Naive B cell (primary cell): ENCODE measurements at regions not wholly inside any gene's neighbourhood (a gene's known extent, or its start where the extent isn't known, plus 50 kb on each side); places are given as distances from the start of the nearest gene placed in this dataset.

ENCODE experiments used
- ATAC-seq, 2 donors: fragments of 150-1000 bp; cut with Tn5 transposase; 2 replicates each; pipeline ENCODE4 v1.10.0; 2021; ENCODE audit warnings: low read depth in 2 of 2, mild to moderate bottlenecking in 2 of 2, moderate library complexity in 2 of 2
- DNase-seq: peaks from one replicate; pipeline ENCODE4 v3.0.0; 2022
- H3K27ac Mint-ChIP-seq, 6 donors: one replicate each; pipeline ENCODE4 v1.8.0; 2020 to 2022; ENCODE audit warnings: mild to moderate bottlenecking in 6 of 6, mixed read lengths in 6 of 6, moderate library complexity in 5 of 6, inconsistent platforms in 2 of 6
- H3K27me3 Mint-ChIP-seq, 3 donors: one replicate each; pipeline ENCODE4 v1.8.0; 2021 to 2022; ENCODE audit warnings: mixed read lengths in 3 of 3, mild to moderate bottlenecking in 1 of 3
- H3K36me3 Mint-ChIP-seq, 2 donors: one replicate each; pipeline ENCODE4 v1.8.0; 2020 to 2022; ENCODE audit warnings: mixed read lengths in 2 of 2, inconsistent platforms in 1 of 2, mild to moderate bottlenecking in 1 of 2
- H3K4me1 Mint-ChIP-seq, 3 donors: one replicate each; pipeline ENCODE4 v1.8.0; 2020 to 2022; ENCODE audit warnings: mixed read lengths in 3 of 3, inconsistent platforms in 1 of 3, mild to moderate bottlenecking in 1 of 3, moderate library complexity in 1 of 3
- H3K4me3 Mint-ChIP-seq, 8 donors: one replicate each; pipeline ENCODE4 v1.8.0; 2020 to 2022; ENCODE audit warnings: mild to moderate bottlenecking in 8 of 8, mixed read lengths in 8 of 8, moderate library complexity in 8 of 8, inconsistent platforms in 2 of 8
- H3K9me3 Mint-ChIP-seq, 7 donors: one replicate each; pipeline ENCODE4 v1.8.0; 2020 to 2022; ENCODE audit warnings: mixed read lengths in 7 of 7, mild to moderate bottlenecking in 5 of 7, inconsistent platforms in 2 of 7, moderate library complexity in 1 of 7

DNA sequence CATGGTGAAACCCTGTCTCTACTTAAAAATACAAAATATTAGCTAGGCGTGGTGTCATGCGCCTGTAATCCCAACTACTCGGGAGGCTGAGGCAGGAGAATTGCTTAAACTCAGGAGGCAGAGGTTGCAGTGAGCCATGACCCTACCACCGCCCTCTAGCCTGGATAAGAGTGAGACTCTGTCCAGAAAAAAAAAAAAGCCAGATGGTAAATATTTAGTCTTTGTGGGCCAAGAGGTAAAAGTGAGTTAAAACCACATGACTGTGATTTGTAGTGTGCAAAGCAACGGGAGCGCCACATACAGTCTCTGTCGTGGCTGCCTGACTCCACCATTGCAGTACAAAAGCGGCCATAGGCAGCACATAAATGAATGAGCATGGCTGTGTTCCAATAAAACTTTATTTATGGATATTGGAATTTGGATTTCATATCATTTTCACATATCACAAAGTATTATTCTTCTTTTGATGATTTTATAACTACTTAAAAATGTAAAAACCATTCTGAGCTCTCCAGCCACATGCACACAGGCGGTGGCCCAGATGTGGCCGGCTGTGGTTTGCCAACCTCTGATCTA, 51.8 kb upstream of the CASZ1 start:
- Mint-ChIP-seq H3K4me1 (no peaks in the 10 kb centered on the region), H3K27ac (no peak overlapping the region), H3K27me3 (peaks cover 9 to 38% (median 25%) of the 10 kb centered on the region in 3 donors), H3K9me3 (peaks cover 5 to 31% (median 15%) of the 10 kb centered on the region in 7 donors), H3K36me3 (peaks cover 0 to 10% of the 10 kb centered on the region in 2 donors), H3K4me3 (no peak overlapping the region)
- no peak for DNase-seq
- no peak for ATAC-seq

DNA sequence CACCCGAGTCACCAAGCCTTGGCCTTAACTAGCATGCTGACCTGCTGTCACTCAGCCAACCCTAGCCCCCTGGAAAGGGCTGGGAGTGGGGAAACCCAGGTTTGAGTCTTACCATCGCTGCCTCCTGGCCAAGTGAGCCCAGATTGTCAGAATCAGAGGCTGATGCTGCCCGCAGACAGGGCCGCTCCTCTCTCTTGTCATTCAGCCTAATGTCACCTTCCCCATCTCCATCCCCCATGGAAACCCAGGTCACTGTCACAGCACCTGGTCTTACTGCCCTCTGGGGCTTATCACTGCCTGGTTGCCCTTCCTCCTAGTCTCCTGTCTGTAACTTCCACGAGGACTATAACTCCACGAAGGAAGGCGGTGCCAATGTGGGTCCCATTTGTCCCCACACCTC, 53.6 kb upstream of the CASZ1 start:
- Mint-ChIP-seq H3K9me3 (peaks cover 3 to 14% (median 5%) of the 10 kb centered on the region in 7 donors), H3K4me3 (no peak overlapping the region), H3K4me1 (no peaks in the 10 kb centered on the region), H3K27me3 (peaks cover 3 to 23% (median 16%) of the 10 kb centered on the region in 3 donors), H3K27ac (no peak overlapping the region), H3K36me3 (peaks cover 0 to 3% of the 10 kb centered on the region in 2 donors)
- ATAC-seq (no peak), DNase-seq (no peak)

DNA sequence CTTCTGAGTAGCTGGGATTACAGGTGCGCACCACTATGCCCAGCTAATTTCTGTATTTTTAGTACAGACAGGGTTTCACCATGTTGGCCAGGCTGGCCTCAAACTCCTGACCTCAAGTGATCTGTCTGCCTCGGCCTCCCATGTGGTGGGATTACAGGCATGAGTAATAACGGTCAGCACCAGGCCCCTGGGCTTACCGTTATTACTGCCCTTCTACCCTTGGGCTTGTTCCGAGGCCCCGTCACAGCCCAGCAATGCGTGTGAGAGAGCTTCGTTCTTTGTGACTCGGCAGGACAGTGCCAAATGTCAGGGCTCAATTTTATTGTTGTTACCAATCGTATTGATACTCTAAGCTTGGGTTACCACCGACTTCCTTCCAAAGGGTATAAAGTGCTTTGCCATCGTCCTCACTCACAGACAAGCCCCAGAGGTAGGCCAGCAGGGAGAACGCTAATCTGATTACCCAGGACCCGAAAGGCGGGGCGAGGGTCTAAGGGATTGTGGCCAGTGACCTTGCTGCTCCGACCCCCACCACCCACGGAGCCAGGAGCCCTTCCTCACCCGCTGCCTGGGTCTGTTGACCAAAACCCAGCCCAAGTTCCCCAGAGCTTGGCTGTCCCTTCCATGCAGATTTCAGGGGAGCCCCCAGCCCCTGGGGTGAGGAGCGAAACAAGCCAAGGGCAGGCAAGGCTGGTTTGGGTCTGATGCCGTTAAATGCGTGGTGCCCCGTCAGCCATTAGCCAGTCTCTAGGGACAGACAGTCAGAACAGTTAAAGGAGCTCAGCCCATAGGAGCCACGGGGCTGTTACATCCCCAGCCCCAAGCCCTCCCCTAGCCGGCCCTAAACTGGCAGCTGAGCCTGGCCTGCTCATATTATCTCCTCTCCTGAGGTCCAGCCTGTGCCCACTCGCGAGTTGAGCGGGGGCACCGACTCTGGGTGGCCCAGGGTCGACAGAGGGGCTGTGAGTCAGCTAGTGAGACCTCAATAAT, 54.9 kb upstream of the CASZ1 start:
- DNase-seq (no peak), ATAC-seq (no peak)
- Mint-ChIP-seq H3K4me1 (no peaks in the 10 kb centered on the region), H3K27me3 (peaks cover 0 to 12% (median 10%) of the 10 kb centered on the region in 3 donors), H3K36me3 (peaks cover 0 to 7% of the 10 kb centered on the region in 2 donors), H3K27ac (no peak overlapping the region), H3K9me3 (peaks cover 4 to 9% (median 5%) of the 10 kb centered on the region in 7 donors), H3K4me3 (no peak overlapping the region)

DNA sequence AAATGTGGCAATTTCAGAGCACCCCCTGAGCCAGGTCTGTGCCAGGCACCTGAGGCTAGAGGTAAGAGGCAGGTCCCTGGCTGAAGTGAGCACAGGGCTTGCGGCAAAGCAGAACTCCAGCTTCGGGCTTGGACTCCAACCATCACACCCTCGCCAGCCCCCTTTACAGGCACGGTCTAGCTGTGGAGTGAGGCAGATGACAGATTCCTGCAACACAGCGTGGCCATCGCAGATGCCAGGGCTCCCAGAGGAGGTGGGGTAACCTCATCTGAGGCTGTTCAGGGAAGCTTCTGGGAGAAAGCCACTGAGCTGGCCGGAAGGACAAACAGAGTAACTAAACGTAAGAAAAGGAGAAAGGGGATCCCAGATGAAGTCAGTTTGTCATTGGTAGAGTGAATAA, 55.6 kb upstream of the CASZ1 start:
- Mint-ChIP-seq H3K4me1 (no peaks in the 10 kb centered on the region), H3K27ac (no peak overlapping the region), H3K9me3 (peaks cover 0 to 6% (median 2%) of the 10 kb centered on the region in 7 donors), H3K27me3 (peaks cover 0 to 5% (median 4%) of the 10 kb centered on the region in 3 donors), H3K4me3 (peak overlapping the region in 1 of 8 donors; percentile 61), H3K36me3 (peaks cover 0 to 7% of the 10 kb centered on the region in 2 donors)
- DNase-seq (no peak), ATAC-seq (no peak)

DNA sequence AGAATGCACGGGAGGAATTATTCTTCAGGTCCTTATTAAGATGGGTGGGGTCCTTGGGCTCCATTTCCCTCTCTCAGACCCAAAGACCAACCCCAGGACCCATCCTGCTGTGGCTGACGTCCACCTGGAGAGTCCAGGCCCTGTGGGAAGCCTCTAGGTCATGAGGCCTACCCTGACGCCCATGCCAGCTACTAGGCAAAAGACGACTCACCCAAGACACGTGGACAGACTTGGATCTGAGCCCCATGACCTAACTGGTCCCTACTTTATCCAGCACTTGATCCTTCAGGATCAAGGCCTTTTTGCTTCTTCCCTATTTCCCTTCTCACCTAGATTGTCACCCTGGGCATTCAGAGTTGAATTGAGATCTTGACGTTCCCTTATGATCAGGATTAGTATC, 56.0 kb upstream of the CASZ1 start:
- Mint-ChIP-seq H3K4me1 (no peaks in the 10 kb centered on the region), H3K9me3 (peaks cover 0 to 5% (median 2%) of the 10 kb centered on the region in 7 donors), H3K27me3 (peaks cover 0 to 5% (median 4%) of the 10 kb centered on the region in 3 donors), H3K27ac (no peak overlapping the region), H3K36me3 (peaks cover 0 to 7% of the 10 kb centered on the region in 2 donors), H3K4me3 (no peak overlapping the region)
- no peak for DNase-seq
- ATAC-seq = no peak

DNA sequence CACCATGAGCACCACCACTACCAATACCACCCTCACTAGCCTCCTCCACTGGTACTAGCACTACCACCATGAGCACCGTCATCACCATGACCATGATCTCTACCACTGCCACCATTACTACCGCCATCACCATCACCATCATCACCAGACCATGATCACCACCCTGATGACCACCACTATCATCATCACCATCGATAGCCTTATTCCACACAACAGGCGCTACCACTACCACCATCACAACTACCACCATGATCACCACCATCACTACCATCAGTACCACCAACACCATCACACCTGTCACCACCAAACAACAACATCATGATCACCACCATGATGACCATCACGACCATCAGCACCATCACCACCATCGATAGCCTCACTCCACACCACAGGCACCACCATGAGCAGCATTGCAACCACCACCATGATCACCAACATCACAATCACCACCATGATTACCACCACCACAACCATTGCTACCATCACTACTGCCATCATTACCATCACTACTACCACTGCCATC, 56.6 kb upstream of the CASZ1 start:
- peaks cover 0 to 5% (median 2%) of the 10 kb centered on the region in 7 donors for H3K9me3 Mint-ChIP-seq

DNA sequence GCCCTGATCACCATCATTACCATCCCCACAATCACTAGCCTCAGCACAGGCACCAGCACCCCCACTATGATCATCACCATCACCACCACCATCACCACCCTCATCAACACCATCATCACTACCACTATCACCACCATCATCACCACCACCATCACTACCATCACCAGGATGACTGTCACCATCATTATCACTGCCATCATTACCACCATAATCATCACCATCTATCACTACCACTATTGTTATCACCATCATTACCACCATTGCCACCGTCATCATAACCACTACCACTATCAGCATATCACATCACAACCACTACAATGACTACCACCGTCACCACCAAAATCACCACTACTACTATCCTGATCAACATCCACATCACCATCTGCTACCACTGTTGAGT, 57.3 kb upstream of the CASZ1 start:
- DNase-seq (no peak), ATAC-seq (no peak)
- Mint-ChIP-seq H3K4me1 (no peaks in the 10 kb centered on the region), H3K27ac (no peak overlapping the region), H3K9me3 (peaks cover 0 to 5% (median 2%) of the 10 kb centered on the region in 7 donors), H3K27me3 (peaks cover 0 to 8% (median 4%) of the 10 kb centered on the region in 3 donors), H3K4me3 (no peak overlapping the region), H3K36me3 (peaks cover 0 to 7% of the 10 kb centered on the region in 2 donors)

More for the DNA sequence above, 56.6 kb upstream of the CASZ1 start:
- Mint-ChIP-seq H3K27ac (no peak overlapping the region), H3K36me3 (peaks cover 0 to 7% of the 10 kb centered on the region in 2 donors), H3K27me3 (peaks cover 0 to 8% (median 4%) of the 10 kb centered on the region in 3 donors), H3K4me1 (no peaks in the 10 kb centered on the region), H3K4me3 (no peak overlapping the region)
- DNase-seq (no peak), ATAC-seq (no peak)

DNA sequence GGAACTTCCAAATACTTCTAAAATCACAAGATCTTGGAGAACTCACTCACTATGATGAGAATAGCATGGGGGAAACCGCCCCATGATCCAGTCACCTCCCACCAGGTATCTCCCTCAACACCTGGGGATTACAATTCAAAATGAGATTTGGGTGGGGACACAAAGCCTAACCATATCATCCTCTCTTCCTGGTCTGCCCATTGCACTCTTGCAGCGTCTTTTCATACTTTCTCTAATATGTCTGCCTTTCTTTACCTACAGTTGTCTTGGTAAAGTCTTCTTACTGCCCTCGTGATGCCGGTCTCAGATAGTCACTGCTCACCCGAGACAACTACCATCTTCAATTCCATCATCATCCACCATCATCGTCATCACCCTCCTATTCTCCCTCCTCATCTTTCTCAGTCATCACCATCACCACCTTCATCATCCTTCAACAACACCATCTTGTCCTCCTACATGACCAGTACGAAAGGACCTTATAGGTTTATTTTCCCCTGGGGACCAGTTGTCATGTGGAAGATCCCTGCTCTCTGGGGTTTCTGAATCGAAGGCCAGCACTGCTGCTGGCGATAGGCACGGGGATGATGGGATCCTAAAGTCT, 58.5 kb upstream of the CASZ1 start:
- no peak overlapping the region for H3K27ac Mint-ChIP-seq
- H3K27me3 Mint-ChIP-seq = peaks cover 0 to 11% (median 6%) of the 10 kb centered on the region in 3 donors
- peak overlapping the region in 1 of 8 donors; percentile 64 for H3K4me3 Mint-ChIP-seq
- H3K9me3 Mint-ChIP-seq = peaks cover 0 to 5% (median 2%) of the 10 kb centered on the region in 7 donors
- peaks cover 0 to 7% of the 10 kb centered on the region in 2 donors for H3K36me3 Mint-ChIP-seq
- DNase-seq (no peak), ATAC-seq (no peak)
- H3K4me1 Mint-ChIP-seq = no peaks in the 10 kb centered on the region

DNA sequence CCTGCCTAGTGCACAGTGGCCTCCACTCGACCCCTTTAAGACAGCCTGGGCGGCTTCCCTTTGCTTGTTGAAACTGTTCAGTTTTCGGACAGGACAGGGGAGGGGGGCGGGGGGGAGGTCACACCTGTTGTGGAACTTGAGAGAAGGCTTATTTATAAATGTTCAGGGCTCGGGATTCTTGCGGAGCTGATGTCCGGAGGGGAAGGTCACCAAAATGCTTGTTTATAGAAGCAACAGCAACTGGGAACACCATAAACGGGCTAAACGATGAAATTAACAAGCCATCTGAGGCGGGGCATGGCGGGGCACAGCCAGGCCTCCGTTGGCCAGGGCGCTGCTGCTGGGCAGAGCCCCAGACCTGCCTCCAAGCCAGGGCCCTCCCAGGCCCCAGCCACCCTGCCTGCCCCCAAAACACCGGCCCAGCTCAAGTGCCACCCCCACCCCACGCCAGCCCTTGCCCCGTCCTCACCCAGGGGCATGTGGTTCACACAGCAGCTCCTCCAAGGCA, 59.8 kb upstream of the CASZ1 start:
- DNase-seq = no peak
- H3K36me3 Mint-ChIP-seq = peaks cover 0 to 7% of the 10 kb centered on the region in 2 donors
- H3K4me1 Mint-ChIP-seq = no peaks in the 10 kb centered on the region
- H3K27ac Mint-ChIP-seq = no peak overlapping the region
- ATAC-seq = no peak
- H3K4me3 Mint-ChIP-seq = no peak overlapping the region
- peaks cover 0 to 24% (median 15%) of the 10 kb centered on the region in 3 donors for H3K27me3 Mint-ChIP-seq
- peaks cover 0 to 5% (median 2%) of the 10 kb centered on the region in 7 donors for H3K9me3 Mint-ChIP-seq

DNA sequence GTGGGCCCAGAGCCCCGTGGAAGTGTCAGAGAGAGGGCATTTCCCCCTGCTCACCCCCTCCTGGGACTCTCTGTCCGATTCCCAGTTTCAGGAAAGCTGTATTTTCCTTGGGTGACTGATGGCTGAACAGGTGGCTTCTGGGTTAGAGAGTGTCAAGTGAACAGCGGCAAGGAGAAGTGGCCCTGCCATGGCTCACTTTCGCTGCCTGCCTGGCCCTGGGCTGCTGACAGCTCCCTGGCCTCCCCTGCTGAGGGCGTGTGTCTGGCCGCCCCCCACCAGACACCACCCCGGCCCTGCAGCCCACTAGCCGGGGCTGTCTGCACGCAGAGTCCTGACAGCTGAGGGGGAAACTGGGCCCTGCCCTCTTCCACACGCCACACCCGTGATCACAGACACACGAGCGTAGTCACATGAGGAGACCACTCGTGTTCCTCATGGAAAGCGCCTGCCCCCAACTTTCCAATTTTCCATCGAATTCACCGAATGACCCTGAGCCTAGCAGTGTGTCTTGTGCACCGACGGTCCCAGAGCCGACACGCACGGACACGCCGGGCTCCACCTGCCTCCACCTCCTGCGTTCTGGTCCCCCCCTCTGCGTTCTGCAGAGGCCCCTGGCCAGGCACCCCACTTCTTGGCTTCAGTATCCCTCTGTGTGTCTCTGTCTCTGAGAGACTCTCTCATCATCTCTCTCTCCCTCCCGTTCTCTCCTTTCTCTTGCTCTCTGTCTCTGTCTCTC, 60.6 kb upstream of the CASZ1 start:
- peaks cover 0 to 7% of the 10 kb centered on the region in 2 donors for H3K36me3 Mint-ChIP-seq
- ATAC-seq = no peak
- peaks cover 0 to 5% (median 2%) of the 10 kb centered on the region in 7 donors for H3K9me3 Mint-ChIP-seq
- H3K27me3 Mint-ChIP-seq = peaks cover 2 to 28% (median 20%) of the 10 kb centered on the region in 3 donors
- no peak for DNase-seq
- H3K4me3 Mint-ChIP-seq = no peak overlapping the region
- no peaks in the 10 kb centered on the region for H3K4me1 Mint-ChIP-seq
- no peak overlapping the region for H3K27ac Mint-ChIP-seq

DNA sequence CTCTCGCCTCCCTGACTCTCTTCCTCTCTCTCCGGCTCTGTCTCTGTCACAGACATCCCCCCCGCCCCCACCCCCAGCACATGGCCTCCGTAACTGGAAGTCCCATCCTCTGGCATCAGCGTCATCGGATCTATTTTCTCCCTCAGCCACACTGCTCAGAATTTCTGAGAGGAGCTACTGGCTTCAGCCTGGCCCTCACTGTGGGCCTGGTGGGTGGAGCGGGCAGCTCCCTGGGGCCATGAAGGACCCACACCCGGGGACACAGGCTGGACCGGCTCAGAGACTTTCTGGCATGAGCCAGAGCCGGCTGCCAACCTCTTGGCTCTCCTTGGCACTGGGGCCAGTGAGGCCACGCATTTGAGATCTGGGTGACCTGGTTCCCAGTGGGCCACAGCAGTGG, 61.2 kb upstream of the CASZ1 start:
- no peak for ATAC-seq
- H3K4me3 Mint-ChIP-seq = no peak overlapping the region
- H3K4me1 Mint-ChIP-seq = no peaks in the 10 kb centered on the region
- H3K9me3 Mint-ChIP-seq = peaks cover 0 to 5% (median 2%) of the 10 kb centered on the region in 7 donors
- peaks cover 0 to 7% of the 10 kb centered on the region in 2 donors for H3K36me3 Mint-ChIP-seq
- H3K27me3 Mint-ChIP-seq = peaks cover 7 to 35% (median 26%) of the 10 kb centered on the region in 3 donors
- no peak overlapping the region for H3K27ac Mint-ChIP-seq
- DNase-seq = no peak

DNA sequence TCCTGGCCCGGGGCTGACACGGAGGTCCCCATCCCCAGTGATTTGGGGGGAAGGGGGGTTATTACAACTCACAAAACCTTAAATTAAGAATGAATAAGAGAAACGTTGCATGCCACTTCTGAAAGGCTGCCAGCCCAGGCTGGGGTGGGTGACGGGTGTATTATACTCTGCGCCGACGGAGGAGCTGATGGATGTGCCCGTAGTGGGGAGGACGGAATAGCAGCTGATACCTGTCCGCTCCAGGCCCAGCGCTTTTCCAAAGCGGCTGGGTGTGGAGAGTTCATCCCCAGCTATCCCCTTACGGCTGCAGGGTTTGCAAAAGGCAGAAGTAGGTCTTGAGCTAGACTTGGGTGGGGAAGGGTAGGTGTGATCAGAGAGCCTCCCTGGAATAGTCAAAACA, 63.8 kb upstream of the CASZ1 start:
- DNase-seq (no peak), ATAC-seq (no peak)
- Mint-ChIP-seq H3K27ac (no peak overlapping the region), H3K4me3 (no peak overlapping the region), H3K36me3 (peaks cover 0 to 2% of the 10 kb centered on the region in 2 donors), H3K27me3 (peaks cover 30 to 60% (median 51%) of the 10 kb centered on the region in 3 donors), H3K4me1 (no peaks in the 10 kb centered on the region), H3K9me3 (peaks cover 0 to under 1% (median 0%) of the 10 kb centered on the region in 7 donors)
